Left renal pelvis (tissue), 4 donors: ENCODE measurements at regions not wholly inside any gene's neighbourhood (a gene's known extent, or its start where the extent isn't known, plus 50 kb on each side); places are given as distances from the start of the nearest gene placed in this dataset.
"Not testable (repeated sequence)": the region's sequence is repeated elsewhere in the genome, so short reads cannot be mapped to it uniquely, and the experiment has no call there.

ENCODE experiments used
- DNase-seq, 4 donors: peaks; one replicate each; pipeline ENCODE4 v3.0.0-alpha.2; 2013; ENCODE audit warnings: low read depth in 4 of 4, low spot score in 3 of 4

DNA sequence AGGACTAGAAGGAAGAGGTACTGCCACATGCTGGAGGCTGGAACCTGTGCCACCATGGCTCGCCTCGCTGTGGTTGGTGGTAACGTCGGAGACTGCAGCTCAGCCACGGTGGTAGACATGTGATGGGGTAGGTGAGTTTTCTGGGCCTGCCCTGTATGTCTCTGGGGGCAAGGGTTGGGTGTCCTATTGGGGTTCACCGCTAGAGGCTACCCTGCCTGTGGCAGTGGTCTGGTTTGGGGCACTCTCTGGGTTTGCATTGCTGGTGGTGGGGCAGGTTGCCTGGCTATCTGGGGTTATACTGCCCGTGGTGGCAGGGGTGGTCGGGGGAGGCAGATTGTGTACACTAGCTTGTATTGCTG, 79.3 kb upstream of the KCNJ18 start:
- no peak for DNase-seq

- DNase-seq, result not testable (repeated sequence)
Measured at GRCh38 chr17:21626987-21627386, 65.3 kb upstream of the KCNJ18 start.
